Stimulated activated CD4-positive, alpha-beta T cell treated with anti-CD3 and anti-CD28 coated beads, Interleukin-15, amount 100 ng/mL, for 1 hour (primary cell): ENCODE measurements at regions not wholly inside any gene's neighbourhood (a gene's known extent, or its start where the extent isn't known, plus 50 kb on each side); places are given as distances from the start of the nearest gene placed in this dataset.

Source experiments
- DNase-seq, 2 donors: peaks; one replicate each; pipeline ENCODE4 v3.0.0-alpha.2; 2020; ENCODE audit warnings: low read depth in 1 of 2, low spot score in 1 of 2

DNA sequence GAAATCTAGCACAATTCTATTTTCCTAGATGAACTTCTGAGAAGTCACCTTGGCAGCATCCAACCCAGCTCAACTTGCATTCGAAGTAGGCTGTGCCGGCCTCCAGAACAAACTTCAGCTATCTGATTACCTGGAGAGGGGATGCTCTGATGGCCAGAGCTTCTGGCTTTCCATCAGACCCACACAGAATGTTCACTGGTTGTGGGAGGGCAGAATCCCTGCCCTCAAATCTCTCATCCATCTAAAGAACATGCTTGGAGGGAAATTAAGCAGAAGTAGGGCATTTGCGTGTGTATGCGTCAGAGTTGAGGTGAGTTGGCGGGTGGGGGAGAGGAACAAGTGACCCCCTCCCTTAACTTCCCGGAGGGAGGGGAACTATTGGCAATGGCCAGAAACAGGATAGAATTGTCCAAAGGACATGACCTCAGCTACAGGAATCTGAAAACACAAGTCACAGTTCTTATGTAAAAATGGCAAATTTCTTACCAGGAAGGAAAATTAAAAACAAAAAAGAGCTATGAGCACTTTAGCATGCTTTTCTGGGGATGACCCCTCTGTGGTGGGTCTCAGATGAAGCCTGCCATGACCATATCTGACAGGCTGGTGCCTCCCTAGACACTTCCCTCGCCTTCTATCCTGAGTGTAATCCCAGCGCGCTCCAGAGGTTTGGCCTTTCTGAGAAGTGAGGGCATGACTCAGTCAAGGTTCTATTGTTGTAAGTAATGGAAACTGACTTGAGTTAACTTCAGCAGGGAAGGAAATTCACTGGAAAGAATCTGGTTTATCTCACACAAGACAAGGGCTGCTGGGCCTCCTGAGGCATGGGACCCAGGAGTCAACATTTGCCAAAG lies 278.8 kb downstream of the RPS24 start:
- DNase-seq, result no peak

DNA sequence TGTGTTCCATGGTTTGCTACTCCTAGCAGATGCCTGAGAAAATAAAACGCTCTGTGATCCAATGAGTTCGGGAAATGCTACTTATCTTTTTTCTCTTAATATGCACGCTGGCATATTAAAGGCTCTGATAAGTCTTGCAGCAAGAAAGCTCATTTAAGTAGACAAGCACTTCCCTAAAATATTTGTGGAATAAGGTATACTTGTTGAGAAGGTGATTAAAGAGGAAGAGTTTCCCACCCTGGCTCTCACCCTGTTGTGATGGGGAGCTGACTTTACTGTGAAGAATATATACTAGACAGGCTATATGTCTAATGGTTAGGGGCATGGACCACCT lies 279.4 kb downstream of the RPS24 start:
- no peak for DNase-seq

DNA sequence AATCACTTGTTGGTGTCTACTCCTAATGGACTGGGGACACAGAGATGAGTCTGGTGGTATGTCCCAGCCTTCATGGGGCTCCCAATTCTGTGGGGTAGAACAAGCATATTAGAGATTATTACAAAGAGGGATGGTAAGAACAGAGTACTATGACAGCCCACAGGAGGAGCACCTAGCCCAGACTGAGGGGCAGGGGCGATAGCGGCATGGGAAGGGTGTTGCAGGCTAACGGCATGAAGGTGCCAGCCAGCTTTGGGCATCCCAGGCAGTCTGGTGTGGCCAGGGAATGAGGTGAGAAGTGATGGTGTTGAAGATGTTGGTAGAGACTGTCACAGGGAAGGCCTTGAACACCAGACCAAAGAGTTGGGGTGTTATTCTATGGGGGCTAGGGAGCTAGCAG lies 280.0 kb downstream of the RPS24 start:
- no peak for DNase-seq

DNA sequence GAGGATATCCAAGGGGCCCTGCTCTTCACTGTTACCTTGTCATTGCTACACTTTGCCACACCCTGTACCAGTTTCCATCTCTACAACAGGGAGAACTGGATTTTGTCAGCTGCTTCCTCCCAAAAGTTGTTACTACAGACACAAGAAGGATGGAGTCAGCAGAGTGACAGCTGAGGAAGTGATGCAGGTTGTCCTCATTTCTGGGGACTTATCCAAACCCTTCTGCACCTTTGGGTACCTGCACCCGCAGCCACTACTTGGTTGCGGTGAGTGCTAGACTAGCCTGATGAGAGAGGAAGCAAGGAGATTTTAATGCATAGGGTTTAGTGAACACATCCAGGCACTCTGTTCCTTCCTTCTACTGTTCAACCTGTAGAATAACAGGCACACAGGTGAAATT lies 281.0 kb downstream of the RPS24 start:
- no peak for DNase-seq

DNA sequence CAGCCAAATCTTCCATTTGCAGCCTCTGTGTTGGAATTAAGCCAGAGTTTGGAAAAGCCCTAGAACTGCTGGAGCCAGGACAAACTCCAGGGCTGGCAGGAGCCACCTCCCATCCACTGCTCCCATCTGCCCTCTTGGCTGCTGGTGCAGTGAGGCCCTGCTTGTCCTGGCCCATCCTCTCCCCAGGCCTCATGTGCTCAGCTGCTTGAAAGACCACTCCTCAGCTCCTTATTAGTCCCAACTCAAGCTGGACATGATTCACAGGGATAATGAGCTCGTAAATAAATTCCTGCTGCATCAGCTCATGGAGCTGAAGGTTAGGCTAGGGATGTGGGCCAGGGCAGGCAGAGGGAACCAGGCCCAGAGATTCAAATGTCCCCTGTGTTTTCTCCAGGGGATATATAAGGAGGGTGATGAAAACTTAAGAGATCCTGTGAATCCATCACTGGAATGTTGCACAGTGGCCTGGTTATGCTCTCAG lies 282.8 kb downstream of the RPS24 start:
- no peak for DNase-seq

DNA sequence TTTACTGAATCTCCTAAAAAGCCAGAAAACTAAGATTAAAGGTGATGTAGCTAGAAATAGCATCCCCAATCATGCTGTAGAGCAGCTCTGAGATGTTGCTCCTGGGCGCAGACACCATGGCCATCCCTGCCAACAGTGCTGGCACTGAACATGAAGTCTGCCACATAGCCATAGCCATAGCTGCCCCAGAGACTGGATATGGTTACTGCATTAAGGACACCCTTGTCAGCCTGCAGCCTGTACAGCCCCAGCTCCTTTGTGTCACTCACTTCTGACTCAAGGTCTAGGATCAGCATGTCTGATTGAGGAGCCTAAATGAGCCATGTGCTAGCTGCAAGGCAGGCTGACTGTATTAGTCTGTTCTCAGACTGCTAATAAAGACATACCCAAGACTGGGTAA lies 284.6 kb downstream of the RPS24 start:
- DNase-seq, result no peak

DNA sequence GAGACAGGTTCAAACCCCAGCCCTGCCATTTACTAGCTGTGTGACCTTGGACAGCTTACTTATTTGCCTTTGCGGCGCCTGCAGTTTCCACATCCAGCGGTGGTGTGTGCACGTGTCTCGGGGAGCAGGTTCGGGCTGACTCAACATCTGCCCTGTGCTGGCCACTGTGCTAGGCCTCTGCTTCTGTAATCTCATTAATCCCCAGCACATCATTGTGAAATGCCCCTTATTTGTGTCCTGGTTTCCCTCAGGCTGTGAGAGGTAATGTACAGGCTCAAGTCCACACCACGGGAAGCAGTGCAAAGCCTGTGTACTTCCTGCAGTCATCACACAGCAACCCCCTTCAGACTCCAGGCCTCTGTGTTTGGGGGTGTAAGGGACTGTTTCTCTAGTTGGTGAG lies 285.7 kb downstream of the RPS24 start:
- no peak for DNase-seq

DNA sequence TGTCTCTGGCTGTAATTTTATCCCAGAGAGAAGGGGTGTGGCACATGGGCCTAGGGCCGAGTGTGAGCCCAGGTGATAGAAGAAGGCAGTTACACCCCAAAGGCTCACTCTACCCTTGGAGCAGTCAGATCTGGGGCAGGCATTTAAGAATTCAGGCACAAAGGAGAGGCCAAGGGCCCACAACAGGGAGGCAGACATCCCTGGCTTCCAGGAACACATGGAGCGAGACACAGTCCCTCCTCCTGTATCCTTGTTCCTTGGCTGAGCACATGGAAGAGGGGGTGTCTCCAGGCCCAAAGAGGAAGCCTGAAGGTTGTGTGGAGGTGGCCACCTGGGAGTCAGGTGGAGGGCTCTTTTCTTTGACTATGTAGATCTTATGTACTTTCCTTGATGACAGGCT lies 286.2 kb downstream of the RPS24 start:
- no peak for DNase-seq

DNA sequence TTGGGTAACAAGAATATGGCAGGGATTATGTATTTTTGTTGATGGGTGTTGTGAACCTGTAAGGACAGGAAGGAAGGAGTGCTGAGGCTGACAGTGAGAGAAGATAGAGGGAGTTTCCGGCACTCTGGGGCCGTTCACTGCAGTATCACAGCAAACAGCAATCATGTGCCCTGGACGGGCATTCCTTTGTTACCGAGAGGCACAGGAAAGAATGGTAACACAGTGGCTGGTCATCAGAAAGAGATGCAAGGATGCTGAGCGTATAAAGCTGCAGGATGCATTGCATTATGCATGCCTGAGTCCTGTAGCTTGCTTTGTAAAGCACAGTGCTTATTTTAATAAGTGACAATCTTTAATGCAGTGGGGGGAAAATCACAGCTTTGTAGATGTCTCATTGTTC lies 286.8 kb downstream of the RPS24 start:
- DNase-seq, result no peak

DNA sequence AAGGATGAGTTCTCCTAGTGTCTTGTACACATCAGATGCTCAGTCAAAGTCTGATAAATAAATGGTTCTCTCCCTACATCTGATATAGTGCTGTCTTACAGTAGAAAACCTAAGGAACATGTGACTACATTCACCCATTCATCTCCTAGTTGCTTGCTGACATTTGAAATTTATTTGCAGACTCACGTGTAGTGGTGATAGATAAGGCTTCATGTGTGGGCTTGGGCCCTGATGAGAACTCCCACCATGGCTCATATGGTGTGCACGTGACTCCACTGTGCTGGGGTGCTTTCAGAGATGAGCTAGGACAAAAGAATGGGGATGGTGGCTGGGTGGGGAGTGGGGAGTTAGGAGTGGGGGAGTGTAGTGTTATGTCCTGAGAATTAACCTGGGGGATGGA lies 287.3 kb downstream of the RPS24 start:
- no peak for DNase-seq

DNA sequence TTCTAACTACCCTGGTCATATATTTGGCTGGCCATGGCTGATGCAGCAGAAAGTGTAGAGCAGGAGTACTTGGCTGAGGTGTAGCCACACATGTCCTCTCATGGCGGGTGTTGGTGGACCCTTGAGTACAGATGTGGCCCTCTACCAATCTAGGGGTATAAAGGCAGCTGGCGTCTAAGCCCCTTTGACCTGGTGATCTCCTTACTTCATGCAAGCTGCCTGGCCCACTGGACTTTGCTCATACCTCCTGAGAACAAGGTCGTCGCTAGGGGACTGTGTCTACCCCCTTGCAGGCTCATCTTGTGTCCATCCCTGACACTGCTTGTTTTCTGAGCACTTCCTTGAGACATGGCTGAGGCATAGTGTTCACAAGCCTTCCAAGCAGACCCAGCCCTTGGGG lies 287.8 kb downstream of the RPS24 start:
- DNase-seq, result no peak

DNA sequence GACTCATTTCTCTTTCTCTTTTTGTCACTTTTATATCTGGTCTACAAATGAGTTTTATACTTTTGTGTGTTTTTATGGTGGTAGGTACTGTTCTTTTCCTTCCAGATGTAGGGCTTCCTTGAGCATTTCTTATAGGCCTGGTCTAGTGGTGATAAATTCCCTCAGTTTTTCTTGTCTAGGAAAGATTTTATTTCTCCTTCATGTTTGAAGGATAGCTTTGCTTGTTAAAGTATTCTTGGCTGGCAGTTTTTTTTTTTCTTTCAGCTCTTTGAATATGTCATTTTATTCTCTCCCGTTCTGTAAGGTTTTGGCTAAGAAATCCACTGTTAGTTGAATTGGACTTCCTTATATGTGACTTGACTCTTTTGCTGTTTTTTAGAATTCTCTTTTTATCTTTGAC lies 292.7 kb downstream of the RPS24 start:
- no peak for DNase-seq

DNA sequence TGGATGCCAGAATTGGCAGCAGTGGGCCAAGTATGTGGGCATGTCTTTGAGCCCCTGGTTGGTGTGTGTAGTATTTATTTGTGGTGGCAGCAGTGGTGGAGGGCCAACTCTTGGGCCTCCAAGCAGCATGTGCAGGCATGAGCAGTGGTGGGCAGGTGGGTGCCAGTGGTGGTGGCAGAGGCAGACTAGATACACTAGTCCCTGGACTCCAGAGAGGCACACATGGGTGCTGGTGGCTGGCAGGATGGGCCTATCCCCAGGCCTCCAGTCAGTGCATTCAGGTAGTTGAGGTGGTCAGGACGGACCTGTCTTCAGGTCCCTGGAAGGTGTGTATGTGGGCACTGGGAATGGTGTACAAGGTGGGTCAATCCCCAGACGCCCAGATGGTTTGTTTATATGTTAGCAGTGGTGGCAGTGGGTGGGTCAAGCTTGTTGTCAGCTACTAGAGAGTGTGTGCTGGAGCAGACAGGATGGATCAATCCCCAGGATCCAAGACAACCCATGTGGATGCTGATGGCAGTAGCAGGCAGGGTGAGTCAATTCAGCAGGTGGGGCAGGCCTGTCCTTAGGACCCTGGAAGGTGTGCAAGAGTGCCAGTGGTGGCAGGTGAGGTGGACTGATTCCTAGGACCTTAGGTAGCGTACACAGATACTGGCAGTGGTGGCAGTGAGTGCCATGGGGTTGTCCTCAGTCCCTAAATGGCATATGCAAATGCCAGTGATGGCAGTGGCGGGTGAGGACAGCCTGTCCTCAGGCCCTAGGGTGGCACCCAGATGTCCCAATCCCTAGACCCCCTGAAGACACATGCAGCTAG lies 294.3 kb downstream of the RPS24 start:
- DNase-seq, result no peak

DNA sequence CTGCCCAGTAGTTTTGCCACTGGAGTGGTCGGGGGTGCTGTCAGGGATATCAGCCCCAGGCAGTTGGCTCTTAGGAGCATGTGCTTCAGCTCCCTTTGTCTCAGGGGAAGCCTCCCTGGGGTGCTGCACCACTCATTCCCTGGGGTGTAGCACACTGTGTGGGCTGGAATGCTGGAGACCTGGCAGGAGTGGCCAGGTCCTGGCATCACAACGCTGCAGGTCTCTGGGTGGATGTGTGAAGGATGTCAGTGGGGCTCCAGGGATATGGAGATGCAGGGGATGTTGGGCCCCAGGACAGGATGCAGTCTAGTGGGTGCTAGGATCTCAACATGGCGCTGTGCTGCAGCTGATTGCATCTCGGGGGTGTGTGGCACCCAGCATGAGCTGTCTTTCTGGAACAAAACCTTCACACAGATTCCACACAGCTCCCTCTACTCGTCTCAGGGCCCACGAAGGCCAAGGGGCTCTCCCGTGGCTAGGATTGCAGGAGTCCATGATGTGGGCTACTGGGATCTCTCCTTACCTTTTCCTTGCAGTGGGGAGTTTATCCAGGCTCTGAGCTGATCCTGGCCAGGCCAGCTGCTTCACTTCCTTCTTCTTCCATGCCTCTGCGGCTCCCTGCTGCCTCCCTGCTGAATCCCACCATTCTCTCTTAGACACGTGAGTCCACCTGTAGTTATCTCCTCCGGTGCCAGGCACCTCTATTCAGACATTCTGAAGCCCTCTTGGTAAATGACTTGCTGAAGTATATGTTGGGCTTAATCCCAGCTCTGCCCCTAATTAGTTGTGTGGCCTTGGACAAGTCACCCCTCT lies 295.1 kb downstream of the RPS24 start:
- no peak for DNase-seq

DNA sequence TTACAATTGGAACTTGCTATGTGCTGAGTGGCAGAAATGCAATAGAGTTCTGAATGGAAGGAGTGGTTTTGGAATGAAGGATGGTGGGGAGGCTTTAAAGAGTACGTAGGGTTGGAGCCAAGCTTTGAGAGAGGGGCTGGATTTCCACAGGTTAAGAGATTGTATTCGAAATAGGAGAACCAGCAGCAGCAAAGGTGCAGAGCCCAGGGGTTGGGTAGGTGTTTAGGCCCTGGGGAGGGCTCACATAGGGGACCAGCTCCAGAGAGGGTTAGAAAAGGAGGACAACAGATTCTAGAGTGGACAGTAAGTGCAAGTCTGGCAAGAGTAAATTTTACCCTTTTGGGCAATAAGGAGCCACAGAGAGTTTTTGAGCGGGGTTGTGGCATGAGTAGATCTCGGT lies 297.2 kb downstream of the RPS24 start:
- DNase-seq, result no peak

DNA sequence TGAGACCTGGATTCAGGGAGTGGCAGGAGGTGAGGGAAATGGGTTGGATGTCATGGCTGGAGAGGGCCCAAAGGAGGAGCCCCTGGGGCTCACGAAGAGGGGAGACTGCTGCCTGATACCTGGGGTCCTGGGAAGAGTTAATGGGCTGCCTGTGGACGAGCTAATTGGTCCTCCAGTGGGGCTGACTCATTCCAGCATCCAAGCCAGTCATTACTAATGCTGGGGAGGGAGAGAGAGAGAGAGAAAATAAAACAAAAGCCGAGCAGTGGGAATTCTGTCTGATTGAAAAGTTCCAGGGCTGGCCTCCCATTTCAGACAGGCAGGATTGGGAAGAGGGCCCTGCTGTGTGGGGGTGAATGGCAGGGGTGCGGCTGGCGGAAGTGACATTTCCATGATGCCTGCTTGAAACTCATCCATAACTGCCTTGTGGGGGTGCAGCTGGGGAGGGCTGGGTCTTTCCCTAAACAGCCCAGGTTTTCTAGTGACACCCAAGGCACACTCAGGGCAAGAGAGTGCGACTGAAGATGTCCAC lies 297.8 kb downstream of the RPS24 start:
- no peak for DNase-seq

DNA sequence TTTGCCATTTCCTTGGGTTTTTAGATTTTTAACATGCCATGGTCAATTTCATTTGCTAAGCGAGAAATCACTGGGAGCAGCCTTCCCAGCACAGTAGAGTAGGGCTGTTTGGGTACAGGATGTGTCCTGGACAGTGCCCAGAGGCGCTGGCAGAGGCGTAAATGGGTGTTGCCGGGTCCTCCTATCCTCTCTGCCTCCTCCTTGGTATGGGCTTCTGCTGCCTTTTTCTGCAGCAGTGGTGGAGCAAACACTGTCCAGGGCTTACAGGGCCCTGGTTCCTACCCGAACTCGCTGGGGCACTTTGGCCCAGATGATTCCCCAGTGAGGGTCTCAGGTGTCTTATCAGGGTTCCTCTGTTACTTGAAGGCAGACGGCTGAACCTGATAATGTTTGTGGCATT lies 298.3 kb downstream of the RPS24 start:
- DNase-seq, result no peak

DNA sequence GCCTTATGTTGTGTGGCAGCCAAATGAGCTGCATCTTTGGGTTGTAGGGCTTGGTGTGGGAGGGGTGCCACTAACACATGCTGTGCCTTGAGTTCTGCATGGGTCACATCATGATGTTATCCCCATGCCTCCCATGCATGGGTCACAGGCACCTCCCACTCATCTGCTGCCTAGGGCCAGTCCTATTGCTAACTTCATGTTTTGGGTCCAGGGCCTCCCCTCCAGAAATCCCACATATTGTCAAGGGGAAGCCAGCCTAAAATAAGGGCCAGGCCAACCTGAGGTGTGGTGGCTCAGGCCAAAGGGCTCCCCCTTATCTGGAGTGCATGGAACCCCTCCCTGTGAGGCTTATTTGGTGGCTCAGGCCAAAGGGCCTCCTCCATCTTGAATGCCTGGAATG lies 299.0 kb downstream of the RPS24 start:
- no peak for DNase-seq

DNA sequence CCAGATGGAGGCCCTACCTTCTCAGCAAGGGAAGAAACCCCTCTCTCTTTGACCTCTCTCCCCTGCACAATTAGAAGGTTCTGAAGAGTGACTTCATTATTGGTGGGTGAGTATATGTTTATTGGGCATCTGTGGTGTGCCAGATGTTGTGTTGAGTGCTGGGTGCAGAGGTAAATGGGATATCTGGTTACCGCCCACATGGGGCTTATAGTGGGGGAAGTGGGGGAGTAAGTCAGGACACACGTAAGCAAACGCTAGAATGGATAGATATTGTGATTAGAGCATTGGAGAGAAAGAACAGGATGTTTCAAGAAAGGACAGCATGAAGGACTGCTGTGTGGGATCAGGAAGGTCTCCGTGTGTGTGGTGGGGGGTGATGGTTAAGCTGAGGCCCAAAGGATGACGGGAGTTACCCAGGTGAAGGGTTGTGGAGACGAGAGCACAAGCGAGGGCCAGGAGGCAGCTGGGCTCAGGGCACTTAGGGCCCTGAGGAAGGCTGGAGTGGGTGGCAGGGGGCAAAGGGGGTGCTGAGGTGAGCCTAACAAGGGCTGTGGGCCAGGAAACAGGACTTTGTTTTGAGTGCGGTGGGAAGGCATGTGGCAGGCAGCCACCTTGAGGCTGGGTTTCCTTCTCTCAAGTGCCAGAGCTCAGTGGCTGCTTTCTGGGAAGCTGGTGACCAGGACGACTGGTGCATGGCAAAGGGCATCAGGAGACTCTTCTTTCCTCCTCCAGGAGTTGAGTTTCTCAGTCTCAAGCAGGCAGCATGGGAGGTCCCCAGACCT lies 299.9 kb downstream of the RPS24 start:
- DNase-seq, result no peak

DNA sequence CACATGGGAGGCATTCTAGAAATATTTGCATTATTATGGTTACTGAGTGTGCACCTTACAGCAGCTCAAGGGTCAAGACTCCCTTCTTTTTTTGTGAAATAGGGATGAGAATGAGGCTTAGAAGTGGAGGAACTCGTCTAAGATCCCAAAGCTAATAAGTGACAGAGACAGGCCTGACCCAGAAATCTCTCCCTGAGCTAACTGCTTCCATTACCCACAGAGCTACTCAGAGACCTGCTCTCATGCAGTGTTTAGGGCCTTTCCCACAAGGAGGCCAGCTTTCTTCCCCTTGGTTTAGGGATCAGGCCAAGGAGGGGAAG lies 301.7 kb downstream of the RPS24 start:
- no peak for DNase-seq
